HepG2 (cell line): ENCODE measurements at regions not wholly inside any gene's neighbourhood (a gene's known extent, or its start where the extent isn't known, plus 50 kb on each side); places are given as distances from the start of the nearest gene placed in this dataset.

ENCODE experiments used
- ATAC-seq: fragments of 200-7000 bp; cut with Tn5 transposase; 3 replicates; pipeline ENCODE4 v1.9.1; 2020; ENCODE audit warnings: mild to moderate bottlenecking, moderate library complexity
- BruUV-seq: library from RNA; stranded (reverse); fragments of 400-500 nt; replicated peaks from 2 replicates; lab custom pipeline; 2021; lab: Mats Ljungman, UMichigan
- CTCF ChIA-PET: fragments of 300-600 bp; formaldehyde crosslinking; extraction: SDS; loops from one replicate; lab custom pipeline; 2021; ENCODE audit warnings: low total read pairs, inconsistent platforms, low intra/inter-chr PET ratio; lab: Yijun Ruan, JAX
- POLR2A ChIA-PET: fragments of 350-600 bp; sonication (Branson Sonifier 250); formaldehyde crosslinking; loops from one replicate; lab custom pipeline; 2020; ENCODE audit warnings: antibody characterized with exemption, inconsistent platforms; lab: Yijun Ruan, JAX
- DNase-seq: peaks from one replicate; pipeline ENCODE4 v3.0.0-alpha.2; 2015; ENCODE audit warnings: low spot score
- FAIRE-seq: peaks from 3 replicates; lab custom pipeline; 2011; peaks lifted over from hg19 to GRCh38; lab: Jason Lieb, UNC
- H2AFZ ChIP-seq: one replicate; pipeline ENCODE4 v1.6.1; 2011; ENCODE audit warnings: low read length, inconsistent platforms
- H3K27ac ChIP-seq: fragments of 300-600 bp; 3 replicates; pipeline ENCODE4 v1.8.0; 2011; ENCODE audit warnings: mixed run types, mild to moderate bottlenecking, mixed read lengths, low read length, inconsistent platforms; ENCODE audit not compliant: insufficient read depth; ENCODE audit errors: extremely low read length
- H3K27me3 ChIP-seq, 2 experiments: fragments of 200-600 bp in 1 of 2; 2 replicates in 1 of 2; 3 replicates in 1 of 2; pipeline versions ENCODE4 v1.6.0 to v1.8.0; 2011; ENCODE audit warnings: low read length in 2 of 2, mild to moderate bottlenecking in 2 of 2, moderate library complexity in 2 of 2, inconsistent platforms in 1 of 2; ENCODE audit not compliant: insufficient read depth in 2 of 2, control insufficient read depth in 1 of 2
- H3K36me3 ChIP-seq, 2 experiments: fragments of 200-600 bp in 1 of 2; replicated peaks in 1 of 2; 2 replicates in 1 of 2; 3 replicates in 1 of 2; pipeline versions ENCODE4 v1.5.1 to v1.8.0; 2011; ENCODE audit warnings: low read length in 2 of 2, inconsistent platforms in 1 of 2; ENCODE audit not compliant: insufficient read depth in 2 of 2, control insufficient read depth in 1 of 2
- H3K4me1 ChIP-seq: 2 replicates; pipeline ENCODE4 v1.5.1; 2012; ENCODE audit warnings: low read length, inconsistent platforms; ENCODE audit not compliant: insufficient read depth
- H3K4me2 ChIP-seq: 2 replicates; pipeline ENCODE4 v1.6.0; 2011; ENCODE audit warnings: low read depth, low read length, inconsistent platforms
- H3K4me3 ChIP-seq, 3 experiments: fragments of 200-600 bp in 1 of 3; sonication (generic), shearing (Covaris generic) in 1 of 3; replicated peaks in 1 of 3; 2 replicates each; pipeline ENCODE4 v1.5.1; 2011 to 2016; ENCODE audit warnings: low read length in 3 of 3, inconsistent platforms in 2 of 3, low read depth in 2 of 3, mild to moderate bottlenecking in 2 of 3, control low read depth in 1 of 3, mixed read lengths in 1 of 3; ENCODE audit not compliant: insufficient read depth in 1 of 3
- H3K79me2 ChIP-seq: one replicate; pipeline ENCODE4 v1.6.1; 2011; ENCODE audit warnings: low read length, inconsistent platforms; ENCODE audit not compliant: insufficient read depth
- H3K9ac ChIP-seq: 2 replicates; pipeline ENCODE4 v1.6.0; 2011; ENCODE audit warnings: mild to moderate bottlenecking, low read depth, low read length, inconsistent platforms; ENCODE audit not compliant: insufficient read depth
- H3K9me3 ChIP-seq: 2 replicates; pipeline ENCODE4 v1.5.1; 2012; ENCODE audit warnings: mild to moderate bottlenecking, low read length
- H4K20me1 ChIP-seq: 2 replicates; pipeline ENCODE4 v1.6.0; 2011; ENCODE audit warnings: inconsistent platforms, mild to moderate bottlenecking, low read length, moderate library complexity; ENCODE audit not compliant: insufficient read depth
- ATF7 ChIP-seq, 2 experiments: fragments of 450-650 bp in 1 of 2; sonication (generic) in 1 of 2; formaldehyde crosslinking in 1 of 2; IDR thresholded peaks; 2 replicates each; pipeline versions ENCODE4 v1.4.0 to v1.6.1; 2016 to 2020; ENCODE audit warnings: antibody characterized with exemption in 1 of 2, mild to moderate bottlenecking in 1 of 2, missing genetic modification reagents in 1 of 2
- HDAC2 ChIP-seq: sonication (generic); formaldehyde crosslinking; IDR thresholded peaks from 2 replicates; pipeline ENCODE4 v1.4.0; 2020; ENCODE audit warnings: missing genetic modification reagents
- HIVEP1 ChIP-seq: sonication (generic); formaldehyde crosslinking; IDR thresholded peaks from 2 replicates; pipeline ENCODE4 v1.4.0; 2020; ENCODE audit warnings: mild to moderate bottlenecking, missing genetic modification reagents
- LCORL ChIP-seq, 2 experiments: fragments of 450-650 bp in 1 of 2; sonication (generic) in 1 of 2; formaldehyde crosslinking in 1 of 2; IDR thresholded peaks; 2 replicates each; pipeline versions ENCODE4 v1.5.0 to v1.6.1; 2017 to 2020; ENCODE audit warnings: antibody characterized with exemption in 1 of 2, missing genetic modification reagents in 1 of 2
- MXD4 ChIP-seq: IDR thresholded peaks from 2 replicates; pipeline ENCODE4 v1.6.1; 2016; ENCODE audit warnings: mild to moderate bottlenecking, missing biosample characterization, missing genetic modification reagents
- PHF21A ChIP-seq: sonication (generic); formaldehyde crosslinking; IDR thresholded peaks from 2 replicates; pipeline ENCODE4 v1.5.0; 2020; ENCODE audit warnings: mild to moderate bottlenecking, missing genetic modification reagents
- SALL2 ChIP-seq: sonication (generic); formaldehyde crosslinking; IDR thresholded peaks from 2 replicates; pipeline ENCODE4 v1.8.1; 2023; ENCODE audit warnings: mild to moderate bottlenecking, missing genetic modification reagents, inconsistent platforms
- SNAI1 ChIP-seq: sonication (generic); formaldehyde crosslinking; IDR thresholded peaks from 2 replicates; pipeline ENCODE4 v1.5.0; 2020; ENCODE audit warnings: mild to moderate bottlenecking, missing genetic modification reagents, borderline replicate concordance
- SP140L ChIP-seq: sonication (generic); formaldehyde crosslinking; IDR thresholded peaks from 2 replicates; pipeline ENCODE4 v1.4.0; 2020; ENCODE audit warnings: missing genetic modification reagents, borderline replicate concordance
- ZBTB8A ChIP-seq: sonication (generic); formaldehyde crosslinking; IDR thresholded peaks from 2 replicates; pipeline ENCODE4 v1.4.0; 2020; ENCODE audit warnings: mild to moderate bottlenecking, low read depth, missing genetic modification reagents, borderline replicate concordance
- ZFP36L2 ChIP-seq: sonication (generic); formaldehyde crosslinking; IDR thresholded peaks from 2 replicates; pipeline ENCODE4 v1.4.0; 2020; ENCODE audit warnings: missing genetic modification reagents
- ZNF577 ChIP-seq: sonication (generic); formaldehyde crosslinking; IDR thresholded peaks from 2 replicates; pipeline ENCODE4 v1.4.0; 2020; ENCODE audit warnings: mild to moderate bottlenecking, low read depth, missing genetic modification reagents, borderline replicate concordance
- ZNF614 ChIP-seq: IDR thresholded peaks from 2 replicates; pipeline ENCODE4 v1.6.1; 2018; ENCODE audit warnings: missing biosample characterization, missing genetic modification reagents, inconsistent platforms, borderline replicate concordance
- ZNF850 ChIP-seq: sonication (generic); formaldehyde crosslinking; conservative IDR thresholded peaks from 2 replicates; pipeline ENCODE4 v1.9.0; 2021; ENCODE audit warnings: mild to moderate bottlenecking, missing genetic modification reagents
- WGBS: methylation state at CpG from one replicate; pipeline ENCODE4 v1.1.6; 2017; ENCODE audit warnings: low lambda C conversion rate; 5-methylcytosine and 5-hydroxymethylcytosine counted together
- in situ Hi-C: cut with HindIII; loops from 2 replicates; pipeline ENCODE4 v1.10.0; 2017; ENCODE audit warnings: low pct_unique_long_range_greater_than_20kb; ENCODE audit not compliant: extremely low pct_ligation_motif_present
- intact Hi-C: fragments of 100-400 bp; cut with micrococcal nuclease; formaldehyde crosslinking; loops from one replicate; pipeline ENCODE4 v1.10.0; 2022; ENCODE audit not compliant: unreplicated experiment
- TF ChIP-seq, protein P1 (sequence below): sonication (generic); formaldehyde crosslinking; IDR thresholded peaks from 2 replicates; pipeline ENCODE4 v1.8.1; 2023; ENCODE audit warnings: mild to moderate bottlenecking, moderate library complexity, missing genetic modification reagents
- TF ChIP-seq, protein P2 (sequence below): sonication (generic); formaldehyde crosslinking; IDR thresholded peaks from 2 replicates; pipeline ENCODE4 v1.9.0; 2021; ENCODE audit warnings: missing genetic modification reagents, mild to moderate bottlenecking, borderline replicate concordance

- no peak for TF ChIP-seq ZFP36L2 (CRISPR knock-in tag)
Measured at GRCh38 chr11:28704801-28705200, 596.6 kb downstream of the METTL15 start (continued).

DNA sequence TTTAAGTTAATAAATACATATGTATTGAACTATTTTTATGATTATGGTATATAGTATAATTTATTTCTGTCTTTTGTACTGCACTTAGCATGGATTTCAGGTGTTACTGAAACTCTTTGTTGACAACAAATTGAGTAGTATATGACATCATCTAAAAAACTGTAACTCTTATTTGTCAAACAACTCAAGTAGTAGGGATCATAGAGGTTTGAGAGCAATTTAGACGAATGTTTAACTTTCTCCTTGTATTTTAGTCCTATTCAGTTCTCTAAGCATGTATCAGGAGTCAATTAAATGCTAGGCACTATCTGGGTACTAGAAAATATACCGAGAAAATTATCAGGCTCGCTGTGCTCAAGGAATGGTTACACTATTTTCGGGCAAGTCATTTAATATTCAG, 595.2 kb downstream of the METTL15 start:
- Histone ChIP-seq H4K20me1 (no peaks in the 10 kb centered on the region), H3K4me3 (no peak overlapping the region), H3K36me3 (no peaks in the 10 kb centered on the region), H3K9me3 (no peaks in the 10 kb centered on the region), H3K27me3 (no peaks in the 10 kb centered on the region), H2AFZ (no peak overlapping the region), H3K4me2 (no peak overlapping the region)
- DNase-seq (no peak), FAIRE-seq (no peak), ATAC-seq (no peak)
- intact Hi-C loops = no loop called here
- WGBS = 0% methylated on average over 4 of the region's 4 CpGs
- ChIA-PET POLR2A (no interaction called here), CTCF (no interaction called here)
- in situ Hi-C loops = no loop called here
- TF ChIP-seq ATF7 (IDR thresholded peaks at IDR 0.05) = peak; percentile 51
- TF ChIP-seq ATF7 (CRISPR knock-in tag; IDR thresholded peaks at IDR 0.05) = no peak
- TF ChIP-seq PHF21A (CRISPR knock-in tag) = no peak
- TF ChIP-seq ZNF850 (CRISPR knock-in tag) = no peak
- TF ChIP-seq, all 625 proteins: peak for 1
- H3K27ac ChIP-seq = no peak overlapping the region
- no TSS peak for BruUV-seq
- no peaks in the 10 kb centered on the region for H3K79me2 ChIP-seq
- H3K9ac ChIP-seq = no peak overlapping the region
- no peaks in the 10 kb centered on the region for H3K4me1 ChIP-seq

DNA sequence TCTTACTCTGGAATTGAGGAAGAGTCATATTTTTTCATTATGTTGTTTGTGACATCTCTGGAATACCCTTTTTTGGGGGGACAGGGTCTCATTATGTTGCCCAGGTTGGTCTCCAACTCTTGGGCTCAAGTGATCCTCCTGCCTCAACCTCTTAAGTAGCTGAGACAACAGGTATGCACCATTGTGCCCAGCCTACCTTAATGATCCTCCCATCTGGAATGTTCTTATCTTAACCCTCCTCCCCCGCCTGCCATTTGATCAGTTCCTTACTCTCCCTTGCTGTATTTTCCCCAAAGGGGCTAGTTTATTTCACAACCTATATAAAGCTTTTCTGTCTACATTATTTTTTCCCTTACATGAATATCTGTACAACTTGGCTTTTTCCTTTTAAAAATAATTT, 594.7 kb downstream of the METTL15 start:
- Histone ChIP-seq H3K36me3 (no peaks in the 10 kb centered on the region), H3K9me3 (no peaks in the 10 kb centered on the region), H2AFZ (no peak overlapping the region), H4K20me1 (no peaks in the 10 kb centered on the region), H3K4me3 (no peak overlapping the region), H3K4me1 (no peaks in the 10 kb centered on the region), H3K9ac (no peak overlapping the region), H3K27ac (no peak overlapping the region), H3K79me2 (no peaks in the 10 kb centered on the region), H3K27me3 (no peaks in the 10 kb centered on the region), H3K4me2 (no peak overlapping the region)
- WGBS = 5% methylated on average over 1 of the region's 1 CpG
- DNase-seq (no peak), FAIRE-seq (no peak), ATAC-seq (no peak)
- in situ Hi-C loops (no loop called here), intact Hi-C loops (no loop called here)
- CTCF ChIA-PET = no interaction called here
- POLR2A ChIA-PET = no interaction called here
- no TSS peak for BruUV-seq
- TF ChIP-seq, protein P1, sequence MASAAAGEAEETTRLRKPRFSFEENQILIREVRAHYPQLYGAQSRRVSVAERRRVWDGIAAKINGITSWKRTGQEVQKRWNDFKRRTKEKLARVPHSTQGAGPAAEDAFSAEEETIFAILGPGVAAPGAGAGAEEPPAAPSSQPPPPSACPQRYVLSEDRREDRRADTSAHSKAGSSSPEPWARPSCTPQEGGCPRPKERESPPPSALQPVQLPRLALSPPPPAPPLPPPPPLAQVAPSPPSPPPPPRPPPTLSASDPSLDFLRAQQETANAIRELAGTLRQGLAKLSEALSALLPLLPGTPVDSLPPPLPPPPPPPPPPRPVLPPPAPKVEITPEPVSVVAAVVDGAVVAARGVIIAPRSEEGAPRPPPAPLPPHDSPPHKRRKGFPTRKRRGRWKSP = no peak
- TF ChIP-seq SP140L (CRISPR knock-in tag) (no peak), SALL2 (CRISPR knock-in tag) (no peak), HIVEP1 (CRISPR knock-in tag) (no peak), SNAI1 (CRISPR knock-in tag) (no peak), ZNF614 (CRISPR knock-in tag) (no peak), ZNF577 (CRISPR knock-in tag) (no peak), ZBTB8A (CRISPR knock-in tag) (no peak), MXD4 (CRISPR knock-in tag) (no peak), HDAC2 (no peak), LCORL (IDR thresholded peaks at IDR 0.05) (no peak), LCORL (CRISPR knock-in tag; IDR thresholded peaks at IDR 0.05) (no peak)
- TF ChIP-seq, protein P2, sequence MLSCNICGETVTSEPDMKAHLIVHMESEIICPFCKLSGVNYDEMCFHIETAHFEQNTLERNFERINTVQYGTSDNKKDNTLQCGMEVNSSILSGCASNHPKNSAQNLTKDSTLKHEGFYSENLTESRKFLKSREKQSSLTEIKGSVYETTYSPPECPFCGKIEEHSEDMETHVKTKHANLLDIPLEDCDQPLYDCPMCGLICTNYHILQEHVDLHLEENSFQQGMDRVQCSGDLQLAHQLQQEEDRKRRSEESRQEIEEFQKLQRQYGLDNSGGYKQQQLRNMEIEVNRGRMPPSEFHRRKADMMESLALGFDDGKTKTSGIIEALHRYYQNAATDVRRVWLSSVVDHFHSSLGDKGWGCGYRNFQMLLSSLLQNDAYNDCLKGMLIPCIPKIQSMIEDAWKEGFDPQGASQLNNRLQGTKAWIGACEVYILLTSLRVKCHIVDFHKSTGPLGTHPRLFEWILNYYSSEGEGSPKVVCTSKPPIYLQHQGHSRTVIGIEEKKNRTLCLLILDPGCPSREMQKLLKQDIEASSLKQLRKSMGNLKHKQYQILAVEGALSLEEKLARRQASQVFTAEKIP = no peak
